OCI-LY3 (cell line): ENCODE measurements at regions not wholly inside any gene's neighbourhood (a gene's known extent, or its start where the extent isn't known, plus 50 kb on each side); places are given as distances from the start of the nearest gene placed in this dataset.

Experiments
- CTCF ChIP-seq: fragments of 200-600, 300-600 bp; sonication (generic); IDR thresholded peaks from 2 replicates; pipeline ENCODE4 v1.5.1; 2014; ENCODE audit warnings: antibody characterized with exemption, low read length, low read depth
- EZH2phosphoT487 ChIP-seq: fragments of 200-600 bp; shearing (Covaris generic); IDR thresholded peaks from 2 replicates; pipeline ENCODE4 v1.6.1; 2018; ENCODE audit warnings: antibody characterized with exemption, mixed run types, low read depth

GRCh38 chr4:43458293-43458692 is 565.8 kb downstream of the GRXCR1 start:
- TF ChIP-seq CTCF (no peak), EZH2phosphoT487 (no peak)
